ENCODE measurements at regions not wholly inside any gene's neighbourhood (a gene's known extent, or its start where the extent isn't known, plus 50 kb on each side); places are given as distances from the start of the nearest gene placed in this dataset.

DNA sequence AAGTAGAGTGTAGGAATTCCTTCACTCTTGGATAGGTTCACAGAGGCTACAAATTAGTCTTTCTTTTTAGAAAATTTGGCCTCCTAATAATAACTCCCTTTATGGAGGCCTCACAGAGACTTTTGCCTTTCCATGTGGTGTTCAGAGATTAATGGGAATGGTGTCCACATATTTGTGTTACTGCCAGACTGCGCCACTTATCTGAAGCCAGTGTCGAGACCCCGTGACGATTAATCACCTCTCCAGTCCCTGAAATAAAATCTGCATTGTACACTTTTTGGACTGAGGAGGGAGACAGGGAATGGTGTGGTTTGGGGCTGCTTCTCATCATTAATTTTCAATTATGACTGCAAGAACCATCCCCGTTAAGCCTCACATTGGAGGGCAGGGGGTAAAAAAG, 980.5 kb downstream of the FLRT2 start:
- TF ChIP-seq, protein P1, sequence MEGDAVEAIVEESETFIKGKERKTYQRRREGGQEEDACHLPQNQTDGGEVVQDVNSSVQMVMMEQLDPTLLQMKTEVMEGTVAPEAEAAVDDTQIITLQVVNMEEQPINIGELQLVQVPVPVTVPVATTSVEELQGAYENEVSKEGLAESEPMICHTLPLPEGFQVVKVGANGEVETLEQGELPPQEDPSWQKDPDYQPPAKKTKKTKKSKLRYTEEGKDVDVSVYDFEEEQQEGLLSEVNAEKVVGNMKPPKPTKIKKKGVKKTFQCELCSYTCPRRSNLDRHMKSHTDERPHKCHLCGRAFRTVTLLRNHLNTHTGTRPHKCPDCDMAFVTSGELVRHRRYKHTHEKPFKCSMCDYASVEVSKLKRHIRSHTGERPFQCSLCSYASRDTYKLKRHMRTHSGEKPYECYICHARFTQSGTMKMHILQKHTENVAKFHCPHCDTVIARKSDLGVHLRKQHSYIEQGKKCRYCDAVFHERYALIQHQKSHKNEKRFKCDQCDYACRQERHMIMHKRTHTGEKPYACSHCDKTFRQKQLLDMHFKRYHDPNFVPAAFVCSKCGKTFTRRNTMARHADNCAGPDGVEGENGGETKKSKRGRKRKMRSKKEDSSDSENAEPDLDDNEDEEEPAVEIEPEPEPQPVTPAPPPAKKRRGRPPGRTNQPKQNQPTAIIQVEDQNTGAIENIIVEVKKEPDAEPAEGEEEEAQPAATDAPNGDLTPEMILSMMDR (conservative IDR thresholded peaks at IDR 0.05): no peak
- TF ChIP-seq ZFX (IDR thresholded peaks at IDR 0.05): no peak

Measured in C4-2B (cell line).